Transverse colon (tissue), 4 donors: ENCODE measurements at regions not wholly inside any gene's neighbourhood (a gene's known extent, or its start where the extent isn't known, plus 50 kb on each side); places are given as distances from the start of the nearest gene placed in this dataset.

Experiments used
- EP300 ChIP-seq: sonication (generic); formaldehyde crosslinking; IDR thresholded peaks from one replicate; pipeline ENCODE4 v1.6.1; 2017; ENCODE audit warnings: antibody characterized with exemption, low read depth
- POLR2A ChIP-seq: fragments of 450-650 bp; IDR thresholded peaks from one replicate; pipeline ENCODE4 v1.6.1; 2016; ENCODE audit warnings: antibody characterized with exemption, mild to moderate bottlenecking, moderate library complexity
- POLR2AphosphoS5 ChIP-seq, 3 donors: sonication (generic); formaldehyde crosslinking; IDR thresholded peaks; one replicate each; pipeline ENCODE4 v1.6.1; 2016; ENCODE audit warnings: antibody characterized with exemption in 3 of 3
- TF ChIP-seq, protein P1 (sequence below), 5 experiments: fragments of 200-600 bp in 3 of 5; fragments of 450-650 bp in 2 of 5; sonication (generic) in 3 of 5; IDR thresholded peaks; 1 replicate in 2 of 5; 2 replicates in 3 of 5; pipeline ENCODE4 v1.5.1; 2016 to 2017; ENCODE audit warnings: antibody characterized with exemption in 5 of 5, inconsistent platforms in 3 of 5, mild to moderate bottlenecking in 2 of 5, moderate library complexity in 1 of 5

DNA sequence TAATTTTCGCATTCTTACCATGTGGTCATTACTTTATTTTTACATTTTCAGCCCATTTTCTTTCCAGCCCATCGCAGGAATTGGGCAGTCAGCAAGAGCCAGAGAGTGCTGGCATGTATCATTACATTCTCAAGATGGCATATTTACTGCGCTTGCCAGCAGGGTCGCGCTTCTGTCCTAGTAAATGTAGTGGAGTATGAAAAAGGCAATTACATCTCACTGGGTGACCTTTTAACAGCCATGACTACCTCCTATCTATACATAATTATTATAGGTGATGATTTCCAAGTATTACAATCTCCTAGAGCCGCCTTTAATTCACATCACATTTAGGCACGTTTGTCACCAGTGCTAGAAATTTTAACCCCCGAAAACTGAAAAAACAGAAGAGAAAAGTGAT, 433.7 kb upstream of the MGMT start:
- TF ChIP-seq, protein P1, sequence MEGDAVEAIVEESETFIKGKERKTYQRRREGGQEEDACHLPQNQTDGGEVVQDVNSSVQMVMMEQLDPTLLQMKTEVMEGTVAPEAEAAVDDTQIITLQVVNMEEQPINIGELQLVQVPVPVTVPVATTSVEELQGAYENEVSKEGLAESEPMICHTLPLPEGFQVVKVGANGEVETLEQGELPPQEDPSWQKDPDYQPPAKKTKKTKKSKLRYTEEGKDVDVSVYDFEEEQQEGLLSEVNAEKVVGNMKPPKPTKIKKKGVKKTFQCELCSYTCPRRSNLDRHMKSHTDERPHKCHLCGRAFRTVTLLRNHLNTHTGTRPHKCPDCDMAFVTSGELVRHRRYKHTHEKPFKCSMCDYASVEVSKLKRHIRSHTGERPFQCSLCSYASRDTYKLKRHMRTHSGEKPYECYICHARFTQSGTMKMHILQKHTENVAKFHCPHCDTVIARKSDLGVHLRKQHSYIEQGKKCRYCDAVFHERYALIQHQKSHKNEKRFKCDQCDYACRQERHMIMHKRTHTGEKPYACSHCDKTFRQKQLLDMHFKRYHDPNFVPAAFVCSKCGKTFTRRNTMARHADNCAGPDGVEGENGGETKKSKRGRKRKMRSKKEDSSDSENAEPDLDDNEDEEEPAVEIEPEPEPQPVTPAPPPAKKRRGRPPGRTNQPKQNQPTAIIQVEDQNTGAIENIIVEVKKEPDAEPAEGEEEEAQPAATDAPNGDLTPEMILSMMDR (IDR thresholded peaks at IDR 0.05) = no peak
- TF ChIP-seq POLR2AphosphoS5 (IDR thresholded peaks at IDR 0.05) = no peak
- TF ChIP-seq EP300 = no peak
- no peak for TF ChIP-seq POLR2A
